ENCODE measurements at regions not wholly inside any gene's neighbourhood (a gene's known extent, or its start where the extent isn't known, plus 50 kb on each side); places are given as distances from the start of the nearest gene placed in this dataset.

DNA sequence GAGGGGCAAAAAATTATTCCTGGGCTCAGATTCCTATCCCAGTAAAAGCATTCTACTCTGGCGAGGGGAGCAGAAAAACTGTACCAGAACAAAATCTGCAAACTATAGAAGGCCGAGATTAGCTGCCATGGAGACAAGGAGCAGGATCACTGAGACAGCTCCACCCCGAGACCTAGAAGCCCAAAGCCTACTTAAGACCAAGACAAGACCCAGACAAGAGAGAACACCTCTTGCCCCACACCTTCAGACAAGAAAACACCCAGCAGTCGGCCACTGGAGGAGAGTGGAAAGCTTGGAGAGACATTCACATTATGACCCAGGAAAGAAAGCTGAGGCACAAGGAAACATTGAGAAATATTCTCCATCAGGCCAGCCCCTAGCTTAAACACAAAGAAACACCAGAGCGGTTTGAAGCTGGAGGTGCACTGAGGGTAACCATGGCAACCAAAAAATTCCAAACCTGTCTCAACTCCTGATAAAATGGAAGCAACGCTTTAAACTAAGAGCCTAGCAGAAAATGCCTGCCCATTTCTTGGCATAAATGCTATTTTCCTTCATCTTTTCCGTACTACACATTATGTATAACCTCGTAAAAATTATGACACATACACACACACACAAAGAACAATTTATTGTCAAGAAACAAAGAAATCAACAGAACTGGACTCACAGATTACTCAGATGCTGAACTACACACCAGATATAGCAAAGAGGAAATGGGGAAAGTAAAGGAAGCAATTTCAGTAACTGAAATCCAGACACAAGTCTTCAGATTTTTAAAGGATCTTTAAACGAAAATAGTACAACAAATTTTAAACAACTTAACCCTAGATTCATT, 53.8 kb upstream of the FTMT start:
- no peak for TF ChIP-seq POLR2A (IDR thresholded peaks at IDR 0.05)
- TF ChIP-seq, protein P1, sequence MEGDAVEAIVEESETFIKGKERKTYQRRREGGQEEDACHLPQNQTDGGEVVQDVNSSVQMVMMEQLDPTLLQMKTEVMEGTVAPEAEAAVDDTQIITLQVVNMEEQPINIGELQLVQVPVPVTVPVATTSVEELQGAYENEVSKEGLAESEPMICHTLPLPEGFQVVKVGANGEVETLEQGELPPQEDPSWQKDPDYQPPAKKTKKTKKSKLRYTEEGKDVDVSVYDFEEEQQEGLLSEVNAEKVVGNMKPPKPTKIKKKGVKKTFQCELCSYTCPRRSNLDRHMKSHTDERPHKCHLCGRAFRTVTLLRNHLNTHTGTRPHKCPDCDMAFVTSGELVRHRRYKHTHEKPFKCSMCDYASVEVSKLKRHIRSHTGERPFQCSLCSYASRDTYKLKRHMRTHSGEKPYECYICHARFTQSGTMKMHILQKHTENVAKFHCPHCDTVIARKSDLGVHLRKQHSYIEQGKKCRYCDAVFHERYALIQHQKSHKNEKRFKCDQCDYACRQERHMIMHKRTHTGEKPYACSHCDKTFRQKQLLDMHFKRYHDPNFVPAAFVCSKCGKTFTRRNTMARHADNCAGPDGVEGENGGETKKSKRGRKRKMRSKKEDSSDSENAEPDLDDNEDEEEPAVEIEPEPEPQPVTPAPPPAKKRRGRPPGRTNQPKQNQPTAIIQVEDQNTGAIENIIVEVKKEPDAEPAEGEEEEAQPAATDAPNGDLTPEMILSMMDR (IDR thresholded peaks at IDR 0.05), result no peak
